Renal pelvis (tissue), 1 donor: ENCODE measurements at regions not wholly inside any gene's neighbourhood (a gene's known extent, or its start where the extent isn't known, plus 50 kb on each side); places are given as distances from the start of the nearest gene placed in this dataset.

ENCODE experiments used
- DNase-seq: peaks from one replicate; pipeline ENCODE4 v3.0.0-alpha.2; 2013

DNA sequence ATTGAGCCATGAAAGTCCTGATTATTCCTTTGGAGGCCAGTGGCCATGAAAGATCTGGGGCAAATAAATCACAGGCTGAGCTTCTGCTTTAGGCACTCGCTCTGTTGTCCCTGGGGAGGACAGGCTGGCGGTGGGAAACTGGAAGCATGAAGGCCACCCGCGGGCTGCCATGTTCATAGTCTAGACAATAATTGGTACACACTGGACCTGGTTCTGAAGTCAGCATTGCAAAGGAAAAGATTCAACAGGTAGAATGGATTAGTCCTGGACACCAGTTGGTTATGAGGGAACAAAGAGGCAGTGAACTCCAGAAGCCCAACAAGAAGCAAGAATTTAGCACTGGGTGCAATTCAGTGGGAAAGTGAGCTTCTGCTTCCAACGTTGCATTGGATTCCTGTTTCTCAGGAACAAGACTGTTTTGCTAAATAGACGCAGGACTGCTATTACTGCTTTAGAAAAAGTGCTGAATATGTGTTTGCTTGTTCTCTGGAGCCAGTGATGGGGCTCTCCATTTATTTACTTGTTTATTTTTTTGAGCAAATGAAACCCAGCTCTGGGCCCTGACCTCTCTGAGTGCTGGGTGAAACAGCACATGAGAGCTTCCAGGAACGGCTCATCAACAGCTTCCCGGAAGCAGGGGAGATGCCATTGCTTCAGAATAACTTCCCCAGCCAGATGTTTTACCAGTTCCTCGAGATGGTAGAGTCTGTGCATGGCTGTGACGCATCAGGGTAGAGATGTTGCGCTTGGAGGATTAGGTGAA, 336.4 kb downstream of the ZNF536 start:
- no peak for DNase-seq

DNA sequence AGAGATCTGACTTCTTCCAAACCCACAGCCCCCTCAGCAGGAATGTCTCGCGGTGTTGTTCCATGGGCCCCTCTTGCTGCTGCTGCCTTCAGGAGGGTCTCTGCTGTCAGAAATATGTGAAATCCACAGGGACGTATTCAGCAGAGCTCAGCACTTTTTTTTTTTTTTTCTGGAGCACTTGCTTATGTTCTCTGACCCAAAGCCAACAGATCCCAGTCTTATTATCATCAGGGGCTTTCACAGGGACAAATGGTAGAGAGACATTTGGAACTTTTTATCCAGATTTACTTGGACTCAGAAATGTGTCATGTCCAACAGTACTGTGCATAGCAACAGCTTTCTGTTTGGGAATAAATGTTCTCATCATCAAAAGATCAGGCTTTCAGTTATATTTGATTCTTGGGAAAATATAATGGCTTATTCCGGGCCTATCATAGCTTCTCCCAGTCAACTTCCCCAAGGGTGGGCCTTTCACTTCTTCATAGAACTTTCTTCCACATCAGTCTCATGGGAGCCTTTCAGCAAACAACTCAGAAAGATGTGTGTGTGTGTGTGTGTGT, 332.7 kb downstream of the ZNF536 start:
- DNase-seq: no peak

DNA sequence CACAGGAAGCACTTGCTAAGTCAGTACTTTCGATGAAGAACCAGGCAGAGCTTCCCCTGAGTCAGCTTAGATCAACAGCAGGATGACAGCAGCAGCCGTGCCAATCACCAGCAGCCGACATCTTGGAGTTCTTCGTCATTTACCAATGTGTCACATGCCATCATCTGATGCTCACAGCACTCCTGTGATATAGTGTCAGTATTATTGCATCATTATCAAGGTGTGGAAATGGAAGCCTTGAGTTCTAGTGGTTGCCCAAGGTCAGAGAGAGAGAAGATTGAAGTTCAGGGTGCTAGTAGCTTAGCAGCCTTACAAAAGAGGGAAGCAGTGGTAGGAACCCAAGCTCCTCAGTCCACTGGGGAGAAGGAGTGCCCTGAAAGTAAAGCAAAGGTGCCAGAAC, 331.5 kb downstream of the ZNF536 start:
- no peak for DNase-seq

DNA sequence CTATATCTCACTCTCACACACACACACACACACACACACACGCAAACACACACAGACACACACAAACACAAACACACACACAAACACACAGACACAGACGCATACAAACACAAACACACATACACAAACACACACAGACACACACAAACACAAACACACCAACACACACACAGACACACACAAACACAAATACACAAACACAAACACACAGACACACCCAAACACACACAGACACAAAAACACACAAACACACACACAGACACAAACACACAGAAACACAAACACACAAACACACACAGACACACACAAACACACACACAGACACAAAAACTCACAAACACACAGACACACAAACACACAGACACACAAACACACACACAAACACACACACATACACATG, 329.0 kb downstream of the ZNF536 start:
- no peak for DNase-seq

DNA sequence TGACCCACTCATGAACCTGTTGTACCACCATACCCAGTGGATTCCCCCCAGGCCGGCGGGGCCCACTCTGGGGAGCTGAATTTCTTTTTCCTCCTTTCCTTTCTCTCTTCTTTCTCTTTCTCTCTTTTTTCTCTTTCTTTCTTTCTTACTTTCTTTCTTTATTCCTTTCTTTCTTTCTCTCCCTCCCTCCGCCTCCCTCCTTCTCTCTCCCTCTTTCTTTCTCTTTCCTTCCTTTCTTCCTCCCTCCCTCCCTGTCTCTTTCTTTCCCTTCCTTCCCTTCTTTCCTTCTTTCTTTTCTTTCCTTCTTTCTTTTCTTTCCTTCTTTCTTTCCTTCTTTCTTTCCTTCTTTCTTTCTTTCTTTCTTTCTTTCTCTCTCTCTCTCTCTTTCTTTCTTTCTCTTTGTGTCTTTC, 327.7 kb downstream of the ZNF536 start:
- no peak for DNase-seq

DNA sequence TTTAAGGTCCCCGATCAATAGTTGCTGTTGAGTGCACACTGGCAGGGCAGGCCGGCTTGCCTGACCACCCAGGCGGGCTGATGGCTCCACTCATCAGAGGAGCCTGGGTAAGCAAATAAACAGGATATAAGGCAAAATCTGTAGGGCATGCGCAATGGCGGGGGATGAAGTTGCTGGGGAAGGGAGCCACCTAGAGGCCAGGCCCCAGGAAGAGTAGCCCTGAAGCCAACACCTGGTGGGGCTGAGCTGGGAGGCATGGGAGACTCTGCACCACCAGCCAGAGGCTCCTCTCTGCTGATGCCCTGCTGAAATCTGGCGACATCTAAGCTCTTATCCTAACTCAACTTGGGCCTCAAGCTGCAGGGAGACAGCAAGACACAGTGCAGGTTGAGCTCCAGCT, 324.3 kb downstream of the ZNF536 start:
- peak; percentile 45 for DNase-seq

DNA sequence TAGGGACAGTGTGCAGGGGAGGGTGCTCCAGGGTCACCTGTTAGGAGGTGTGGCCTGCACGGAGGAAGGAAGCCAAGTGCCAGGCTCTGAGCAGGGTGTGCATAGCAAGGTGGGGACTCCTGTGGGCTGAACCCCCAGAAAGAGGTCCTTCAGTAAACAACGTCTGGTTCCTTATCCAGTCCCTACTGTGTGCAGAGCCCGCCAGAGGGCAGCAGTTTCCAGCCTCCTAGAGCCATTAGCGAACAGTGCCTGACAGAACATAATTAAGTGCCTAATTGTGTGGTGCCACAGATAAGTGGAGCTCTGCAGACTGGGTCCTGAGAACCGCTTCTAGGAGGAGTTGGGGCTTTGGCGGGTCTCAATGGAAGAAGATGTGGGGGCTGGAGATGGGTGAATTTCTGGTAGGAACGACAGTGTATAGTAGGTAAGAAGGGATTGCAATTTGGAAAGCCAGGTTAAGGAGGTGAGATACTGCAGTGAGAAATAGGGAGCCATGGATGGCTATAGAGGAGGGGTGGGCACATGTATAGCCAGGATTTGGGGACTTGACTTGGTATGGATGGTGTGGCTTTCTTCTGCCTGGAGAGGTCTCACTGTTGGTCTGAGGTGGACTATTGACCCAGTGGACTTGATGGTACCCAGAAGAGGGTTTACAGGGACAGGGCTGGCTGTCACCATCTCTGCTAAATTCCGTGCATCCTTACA, 323.1 kb downstream of the ZNF536 start:
- DNase-seq: no peak

DNA sequence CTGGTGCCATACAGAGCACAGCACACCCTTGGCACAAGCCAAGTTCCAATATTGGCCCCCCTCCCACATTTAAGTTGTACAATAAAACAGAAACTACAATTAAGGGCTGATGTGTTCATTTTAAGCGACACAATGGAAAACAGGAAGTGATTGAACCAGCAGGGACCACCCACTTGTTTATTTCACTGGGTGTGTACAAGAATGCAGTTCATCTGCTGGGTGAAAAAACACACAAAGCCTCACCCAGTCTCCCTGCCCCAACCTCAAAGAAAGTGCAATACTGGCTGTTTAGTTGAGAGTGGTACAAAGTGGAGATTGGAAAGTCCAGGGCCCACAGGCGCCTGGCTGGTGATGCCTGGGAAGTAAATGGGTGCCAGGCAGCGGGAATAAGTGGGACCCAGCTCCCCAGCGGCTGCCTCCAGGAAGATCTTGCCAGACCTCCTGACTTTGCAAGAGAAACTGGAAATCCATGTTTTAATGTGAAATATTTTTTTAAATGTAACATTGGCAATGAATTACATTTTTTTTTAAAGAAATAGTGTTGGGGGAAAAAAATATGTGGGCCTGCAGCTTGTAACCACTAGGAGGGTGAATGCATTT, 322.1 kb downstream of the ZNF536 start:
- no peak for DNase-seq

DNA sequence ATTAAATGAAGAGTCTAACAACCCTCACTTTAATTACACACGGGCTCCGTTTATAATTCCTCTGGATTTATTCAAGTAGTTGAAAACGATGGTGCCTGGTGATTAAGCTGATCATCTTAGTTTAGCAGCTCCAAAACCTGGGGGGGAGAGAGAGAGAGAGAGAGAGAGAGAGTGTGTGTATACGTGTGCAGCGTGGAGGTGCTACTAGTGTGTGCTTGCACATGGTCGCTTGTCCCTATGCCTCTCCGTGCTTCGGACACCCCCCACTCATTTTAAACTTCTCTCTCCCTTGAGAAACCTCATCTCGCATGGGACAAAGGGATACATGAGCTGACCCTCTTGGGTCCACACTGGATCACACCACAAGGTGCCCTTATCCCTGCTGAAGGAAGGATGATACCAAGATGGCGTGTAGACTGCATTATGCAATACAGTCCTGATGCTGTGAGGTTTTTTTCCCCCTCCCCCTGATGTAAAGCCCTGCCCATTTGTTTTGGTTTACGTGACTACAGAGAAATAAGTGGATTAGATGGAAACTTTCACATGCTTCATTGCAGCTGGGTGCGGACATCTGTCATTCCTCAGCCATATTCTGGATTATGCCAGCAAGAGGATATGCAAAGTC, 320.8 kb downstream of the ZNF536 start:
- no peak for DNase-seq

DNA sequence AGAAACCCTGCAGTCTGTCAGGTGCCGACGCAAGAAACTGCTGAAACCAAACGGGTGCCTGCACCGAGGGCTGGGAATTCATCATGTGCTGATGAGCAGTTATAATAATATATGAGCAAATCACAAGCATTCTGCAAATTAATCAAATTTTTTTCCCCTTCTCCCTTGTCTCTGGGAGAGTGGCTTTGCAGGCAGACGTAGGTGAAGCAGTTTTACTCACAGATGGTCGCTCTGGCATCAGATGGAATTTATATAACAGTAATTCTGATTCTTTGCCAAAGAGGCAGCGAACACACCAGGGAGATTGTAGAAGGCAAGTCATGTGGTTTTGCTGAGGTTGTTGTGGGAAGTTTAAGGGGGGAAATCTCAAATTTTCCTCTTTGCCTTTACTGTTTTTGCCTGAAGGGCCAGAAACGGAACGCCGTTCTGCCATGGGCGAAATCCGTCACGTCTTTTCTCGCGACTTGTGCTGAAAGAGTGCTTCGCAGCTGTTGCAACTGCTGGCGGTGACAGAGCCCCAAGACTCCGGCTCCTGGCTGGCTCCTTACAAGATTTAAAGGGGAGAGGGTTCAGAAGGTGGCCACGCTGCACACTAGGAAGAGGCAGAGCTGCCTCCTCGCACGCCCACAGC, 320.1 kb downstream of the ZNF536 start:
- DNase-seq: no peak

DNA sequence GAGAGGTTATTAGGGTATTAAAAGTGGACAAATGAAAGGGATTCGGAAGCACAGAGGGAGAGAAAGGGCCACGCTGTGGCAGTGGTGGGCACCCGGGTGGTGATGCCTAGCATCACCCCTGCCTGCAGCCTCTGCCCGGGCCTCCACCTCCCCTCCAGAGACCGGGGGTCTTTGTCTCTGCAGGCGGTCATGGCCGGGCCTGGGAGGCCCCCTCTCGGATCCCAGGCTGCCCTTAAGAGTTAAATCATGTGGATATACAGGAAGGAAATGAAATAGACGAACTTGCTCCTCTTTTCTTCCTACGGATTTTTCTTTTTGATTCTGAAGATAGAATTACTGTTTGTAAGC, 319.6 kb downstream of the ZNF536 start:
- no peak for DNase-seq

DNA sequence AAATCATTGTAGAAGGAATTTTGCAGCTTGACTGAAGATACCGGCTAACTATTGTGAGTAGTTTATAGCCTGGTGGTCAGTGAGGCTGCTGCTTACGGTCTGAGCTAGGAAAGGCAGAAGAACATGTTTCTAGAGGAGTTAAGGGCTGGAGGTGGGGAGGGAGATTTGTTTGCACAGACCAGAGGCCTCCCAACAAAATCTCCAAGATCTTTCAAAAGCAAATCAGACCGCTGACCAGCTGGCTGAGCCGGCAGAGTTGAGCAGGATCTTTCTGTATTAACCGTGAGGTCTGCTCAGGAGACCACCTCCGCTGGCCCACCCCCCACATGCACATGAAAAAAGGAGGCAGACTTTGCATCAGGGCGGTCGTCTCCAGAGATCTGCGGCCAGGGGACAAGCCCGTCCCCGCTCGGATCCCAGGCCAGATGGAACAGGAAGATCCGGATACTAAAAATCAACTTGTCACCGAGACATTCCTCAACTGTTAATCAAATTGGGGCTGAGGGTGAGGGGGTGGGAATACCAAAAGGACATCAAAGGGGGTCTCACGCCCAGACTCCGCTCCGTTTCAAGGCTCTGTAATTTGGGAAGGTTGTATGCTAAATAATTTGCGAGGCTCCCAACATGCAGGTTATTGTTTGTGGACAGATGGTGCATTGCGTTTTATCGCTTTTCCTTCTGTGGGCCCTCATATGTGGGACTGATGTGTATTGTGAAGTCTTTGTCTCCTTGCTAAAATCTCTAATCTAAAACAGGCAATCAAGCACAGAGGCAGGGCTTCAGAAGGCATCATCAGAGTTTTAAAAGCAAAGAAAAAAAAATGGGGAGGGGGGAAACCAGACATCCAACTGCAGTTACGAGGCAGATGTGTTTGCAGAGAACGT, 319.0 kb downstream of the ZNF536 start:
- DNase-seq: no peak

DNA sequence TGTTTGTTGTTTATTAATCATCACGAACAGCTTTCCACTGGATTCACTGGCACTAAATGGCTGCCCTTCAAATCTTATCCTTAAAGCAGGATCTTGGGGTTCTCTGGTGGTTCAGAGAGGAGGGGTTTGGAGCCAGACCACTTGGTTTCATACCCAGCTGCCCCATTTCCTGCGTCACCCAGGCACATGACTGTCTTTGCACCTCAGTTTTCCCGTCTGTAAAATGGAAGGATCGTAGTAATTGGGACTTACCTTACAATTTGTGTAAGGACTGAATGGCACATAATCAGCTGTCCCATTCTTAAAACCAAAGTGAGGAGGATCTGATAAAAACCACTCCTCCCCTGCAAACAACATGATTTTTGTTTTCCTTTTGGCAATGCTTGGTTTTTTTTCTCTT, 318.3 kb downstream of the ZNF536 start:
- DNase-seq: no peak

DNA sequence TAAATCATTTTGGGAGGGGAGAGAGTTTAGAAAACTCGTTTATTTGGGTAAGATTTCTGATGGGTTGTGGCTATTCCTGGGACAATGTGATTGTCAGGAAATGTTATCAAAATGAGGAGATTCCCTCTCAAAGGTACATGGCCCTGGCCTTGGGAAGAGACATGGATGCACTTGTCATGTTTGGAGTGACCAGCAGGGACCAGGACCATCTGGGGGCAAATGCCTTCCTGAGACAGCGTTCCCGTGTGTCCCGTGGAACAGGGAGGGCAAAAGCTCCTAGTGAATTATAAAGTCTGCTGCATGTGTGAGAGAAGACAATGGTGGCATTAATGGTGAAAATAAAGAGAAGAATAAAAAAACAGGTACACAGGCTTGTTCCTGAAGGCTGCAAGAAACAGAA, 317.3 kb downstream of the ZNF536 start:
- DNase-seq: no peak

DNA sequence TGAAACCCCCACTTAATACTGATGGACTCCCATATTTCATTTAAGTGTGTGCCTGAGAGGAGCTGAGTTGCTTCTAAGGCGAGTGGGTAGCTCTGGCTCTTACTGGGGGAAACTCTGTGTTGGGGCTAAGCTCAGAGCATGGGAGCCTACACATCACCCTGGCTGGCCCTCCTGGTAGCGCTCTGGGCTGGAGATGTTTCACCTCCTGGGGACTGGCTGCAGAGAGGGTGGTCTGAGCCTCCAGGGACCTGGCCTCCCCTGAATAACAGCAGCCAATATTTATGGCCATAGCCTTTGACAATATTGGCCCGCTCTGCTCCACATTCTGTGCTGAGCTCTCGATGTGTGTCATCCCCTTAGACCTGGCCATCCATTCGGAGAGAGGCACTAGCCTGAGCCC, 316.5 kb downstream of the ZNF536 start:
- DNase-seq: no peak

DNA sequence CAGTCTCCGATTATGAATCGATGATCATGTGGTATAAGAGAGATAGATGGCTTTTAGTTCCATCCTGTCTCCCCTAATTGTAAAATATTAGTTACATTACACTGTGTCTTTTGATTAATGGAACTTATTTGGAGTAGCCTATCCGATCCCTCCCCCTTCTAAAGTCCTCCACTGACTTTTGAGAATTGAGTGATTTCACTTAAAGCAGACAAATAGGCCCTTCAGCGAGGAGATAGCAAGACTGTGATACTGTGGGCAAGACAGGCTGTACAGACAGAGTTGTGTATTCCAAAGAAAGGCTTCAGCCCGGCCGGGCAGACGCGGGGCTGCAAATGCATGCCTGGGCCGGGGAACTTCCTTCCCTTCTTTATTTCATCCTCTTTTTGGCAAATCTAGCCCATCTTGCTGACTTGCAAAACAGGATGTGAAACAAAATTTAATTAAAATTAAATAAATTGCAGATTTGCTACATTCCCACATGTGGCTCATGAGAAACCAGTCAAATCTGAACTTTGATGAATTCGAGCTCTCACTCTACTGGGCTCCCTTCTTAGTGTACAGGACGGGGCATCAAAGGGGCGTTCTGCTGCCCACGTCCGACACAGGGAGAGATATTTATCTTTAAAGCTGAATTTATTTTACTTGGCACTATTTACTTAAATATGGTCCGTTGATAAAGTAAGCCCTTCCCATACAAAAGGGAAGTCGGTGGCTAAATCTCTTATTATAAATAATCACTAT, 314.8 kb downstream of the ZNF536 start:
- DNase-seq: no peak

DNA sequence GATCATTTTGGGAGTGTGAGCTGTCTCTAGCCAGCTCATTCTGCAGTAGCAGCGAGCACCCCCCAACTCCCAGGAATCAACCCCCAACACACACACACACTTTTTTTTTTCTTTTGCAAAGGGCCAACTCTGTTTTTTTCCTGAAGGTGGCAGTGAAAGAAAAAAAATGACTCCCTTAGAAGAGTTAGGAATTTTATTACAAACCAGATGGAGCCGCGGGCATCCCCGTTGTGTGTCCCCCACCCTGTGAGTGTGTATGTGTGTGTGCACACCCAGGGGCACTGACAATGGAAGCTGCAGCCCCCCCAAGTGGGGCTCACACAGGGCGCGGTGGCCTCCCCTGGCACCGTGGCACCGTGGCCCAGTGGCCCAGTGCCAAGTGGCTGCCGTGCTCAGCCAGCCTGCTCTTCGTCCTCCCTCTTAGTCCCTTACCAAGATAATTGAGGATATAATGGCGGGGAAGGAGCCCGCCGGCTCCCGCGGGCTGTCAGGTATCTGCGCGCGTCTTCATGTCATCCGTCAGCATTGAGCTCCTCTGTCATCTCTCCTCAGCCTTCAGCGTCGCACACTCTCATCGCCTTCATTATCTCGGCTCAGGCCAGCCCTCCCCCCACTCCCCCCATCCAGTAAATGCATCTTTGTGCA, 314.1 kb downstream of the ZNF536 start:
- DNase-seq: no peak

DNA sequence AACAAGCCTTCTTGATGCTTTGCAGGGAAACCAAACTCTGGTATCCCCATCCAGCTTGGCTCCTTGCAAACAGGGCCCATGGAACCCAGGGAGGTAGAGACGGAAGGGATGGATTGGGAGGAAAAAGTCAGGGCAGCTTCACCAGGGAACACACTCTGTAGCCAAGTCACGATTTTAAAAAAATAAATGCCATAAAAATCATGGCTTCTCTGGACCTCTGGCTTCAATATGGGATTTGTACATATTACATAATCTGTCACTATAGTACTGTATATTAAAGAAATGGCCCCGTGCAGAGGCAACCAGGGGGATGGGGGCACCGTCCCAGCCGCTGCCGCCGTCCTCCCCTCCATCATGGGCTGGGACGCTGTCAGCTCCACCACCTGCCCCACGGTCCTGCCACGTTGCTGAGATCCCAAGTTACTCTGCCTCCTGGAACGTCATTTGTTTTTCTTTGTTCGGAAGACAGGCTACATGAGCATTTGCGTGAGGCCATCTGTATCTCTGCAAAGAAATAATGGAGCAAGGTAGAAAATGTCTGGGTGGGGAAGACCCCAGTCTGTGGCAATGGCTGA, 313.3 kb downstream of the ZNF536 start:
- no peak for DNase-seq

DNA sequence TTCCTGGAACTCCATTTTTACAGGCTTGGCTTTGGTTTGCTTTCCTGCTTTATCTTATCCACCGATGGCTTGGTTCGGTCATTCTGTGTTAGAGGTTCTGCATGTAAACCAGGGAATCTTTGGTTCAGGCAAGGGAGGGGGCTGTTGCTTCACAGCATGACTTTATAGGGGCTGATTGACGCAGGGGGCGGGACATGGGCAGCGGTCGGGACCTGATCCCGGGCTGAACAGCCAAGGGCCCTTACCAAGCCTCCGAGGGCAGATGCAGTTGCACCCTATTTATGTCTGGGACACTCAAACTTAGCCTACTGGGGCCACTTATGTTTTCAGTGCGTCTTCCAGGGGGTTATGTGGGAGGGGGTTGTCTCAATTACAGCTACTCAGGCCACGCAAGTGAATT, 312.4 kb downstream of the ZNF536 start:
- no peak for DNase-seq
